HEK293 (cell line): ENCODE measurements at regions not wholly inside any gene's neighbourhood (a gene's known extent, or its start where the extent isn't known, plus 50 kb on each side); places are given as distances from the start of the nearest gene placed in this dataset.

ENCODE experiments used
- CTCF ChIP-seq: fragments of 450-650 bp; formaldehyde crosslinking; IDR thresholded peaks from 2 replicates; pipeline ENCODE4 v1.5.1; 2016; ENCODE audit warnings: missing biosample characterization, missing genetic modification characterization
- HOXC10 ChIP-seq: sonication (generic); formaldehyde crosslinking; IDR thresholded peaks from 2 replicates; pipeline ENCODE4 v1.8.1; 2023; ENCODE audit warnings: mild to moderate bottlenecking, missing genetic modification reagents
- MZF1 ChIP-seq: fragments of 450-650 bp; formaldehyde crosslinking; IDR thresholded peaks from 2 replicates; pipeline ENCODE4 v1.5.1; 2017; ENCODE audit warnings: missing biosample characterization, missing genetic modification characterization, borderline replicate concordance
- REST ChIP-seq: fragments of 450-650 bp; formaldehyde crosslinking; IDR thresholded peaks from 2 replicates; pipeline ENCODE4 v1.5.1; 2016; ENCODE audit warnings: missing biosample characterization, missing genetic modification characterization
- SETDB1 ChIP-seq: IDR thresholded peaks from one replicate; pipeline ENCODE4 v1.6.1; 2017; ENCODE audit warnings: mild to moderate bottlenecking, low read length, moderate library complexity, mixed read lengths; ENCODE audit not compliant: insufficient read length
- YY1 ChIP-seq: fragments of 450-650 bp; formaldehyde crosslinking; IDR thresholded peaks from 2 replicates; pipeline ENCODE4 v1.5.1; 2018; ENCODE audit warnings: missing biosample characterization, missing genetic modification characterization
- ZFP69B ChIP-seq: fragments of 450-650 bp; formaldehyde crosslinking; IDR thresholded peaks from 2 replicates; pipeline ENCODE4 v1.5.1; 2016; ENCODE audit warnings: missing biosample characterization, missing genetic modification characterization
- ZNF311 ChIP-seq: fragments of 450-650 bp; formaldehyde crosslinking; IDR thresholded peaks from 2 replicates; pipeline ENCODE4 v1.5.1; 2017; ENCODE audit warnings: missing biosample characterization, missing genetic modification characterization, borderline replicate concordance
- ZNF521 ChIP-seq: fragments of 450-650 bp; formaldehyde crosslinking; IDR thresholded peaks from 2 replicates; pipeline ENCODE4 v1.5.1; 2017; ENCODE audit warnings: missing biosample characterization, mild to moderate bottlenecking, missing genetic modification characterization
- ZNF530 ChIP-seq: fragments of 450-650 bp; formaldehyde crosslinking; IDR thresholded peaks from 2 replicates; pipeline ENCODE4 v1.5.1; 2016; ENCODE audit warnings: low read depth, missing biosample characterization, missing genetic modification characterization
- ZNF624 ChIP-seq: fragments of 450-650 bp; formaldehyde crosslinking; IDR thresholded peaks from 2 replicates; pipeline ENCODE4 v1.5.1; 2017; ENCODE audit warnings: missing biosample characterization, missing genetic modification characterization
- ZSCAN30 ChIP-seq: fragments of 450-650 bp; IDR thresholded peaks from 2 replicates; pipeline ENCODE4 v1.5.1; 2018; ENCODE audit warnings: missing biosample characterization, mild to moderate bottlenecking, missing genetic modification characterization, moderate library complexity
- TF ChIP-seq, protein P1 (sequence below): fragments of 450-650 bp; formaldehyde crosslinking; IDR thresholded peaks from 2 replicates; pipeline ENCODE4 v1.5.1; 2016; ENCODE audit warnings: missing biosample characterization, missing genetic modification characterization
- TF ChIP-seq, protein P2 (sequence below): fragments of 450-650 bp; formaldehyde crosslinking; optimal IDR thresholded peaks from 2 replicates; pipeline ENCODE3; 2016; ENCODE audit warnings: missing biosample characterization, mild to moderate bottlenecking, missing genetic modification characterization

DNA sequence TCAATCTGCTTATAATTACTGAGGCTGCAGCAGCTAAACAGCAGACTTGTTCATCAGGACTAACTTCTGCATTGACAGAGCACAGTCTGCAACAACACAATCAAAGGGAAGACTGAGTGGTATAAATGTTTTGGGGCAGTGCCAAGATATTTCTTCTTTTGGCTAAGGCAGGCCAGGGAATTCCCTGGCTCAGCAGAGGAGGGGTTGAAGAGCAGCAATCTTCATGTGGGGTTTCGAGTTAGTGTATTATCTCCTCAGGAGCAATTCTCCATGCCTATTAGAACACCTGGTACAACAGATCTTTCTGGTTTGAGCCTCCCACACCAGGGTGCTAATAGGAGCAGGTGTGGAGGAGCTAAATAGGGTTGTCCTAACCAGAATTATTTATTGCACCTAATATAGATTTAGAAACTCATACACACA, 103.0 kb upstream of the STK17B start:
- no peak for TF ChIP-seq ZSCAN30 (tag by site-specific recombination)
- no peak for TF ChIP-seq CTCF (tag by site-specific recombination)
- no peak for TF ChIP-seq ZNF311 (tag by site-specific recombination)
- no peak for TF ChIP-seq SETDB1
- no peak for TF ChIP-seq YY1
- TF ChIP-seq ZFP69B: no peak
- TF ChIP-seq ZNF521 (tag by site-specific recombination): no peak
- TF ChIP-seq, protein P1, sequence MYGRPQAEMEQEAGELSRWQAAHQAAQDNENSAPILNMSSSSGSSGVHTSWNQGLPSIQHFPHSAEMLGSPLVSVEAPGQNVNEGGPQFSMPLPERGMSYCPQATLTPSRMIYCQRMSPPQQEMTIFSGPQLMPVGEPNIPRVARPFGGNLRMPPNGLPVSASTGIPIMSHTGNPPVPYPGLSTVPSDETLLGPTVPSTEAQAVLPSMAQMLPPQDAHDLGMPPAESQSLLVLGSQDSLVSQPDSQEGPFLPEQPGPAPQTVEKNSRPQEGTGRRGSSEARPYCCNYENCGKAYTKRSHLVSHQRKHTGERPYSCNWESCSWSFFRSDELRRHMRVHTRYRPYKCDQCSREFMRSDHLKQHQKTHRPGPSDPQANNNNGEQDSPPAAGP (tag by site-specific recombination): no peak
- TF ChIP-seq MZF1 (tag by site-specific recombination): no peak
- TF ChIP-seq REST: no peak
- no peak for TF ChIP-seq ZNF624 (tag by site-specific recombination)
- no peak for TF ChIP-seq HOXC10 (CRISPR knock-in tag)
- no peak for TF ChIP-seq ZNF530 (tag by site-specific recombination)
- TF ChIP-seq, protein P2, sequence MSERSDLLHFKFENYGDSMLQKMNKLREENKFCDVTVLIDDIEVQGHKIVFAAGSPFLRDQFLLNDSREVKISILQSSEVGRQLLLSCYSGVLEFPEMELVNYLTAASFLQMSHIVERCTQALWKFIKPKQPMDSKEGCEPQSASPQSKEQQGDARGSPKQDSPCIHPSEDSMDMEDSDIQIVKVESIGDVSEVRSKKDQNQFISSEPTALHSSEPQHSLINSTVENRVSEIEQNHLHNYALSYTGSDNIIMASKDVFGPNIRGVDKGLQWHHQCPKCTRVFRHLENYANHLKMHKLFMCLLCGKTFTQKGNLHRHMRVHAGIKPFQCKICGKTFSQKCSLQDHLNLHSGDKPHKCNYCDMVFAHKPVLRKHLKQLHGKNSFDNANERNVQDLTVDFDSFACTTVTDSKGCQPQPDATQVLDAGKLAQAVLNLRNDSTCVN: no peak
